K562 (cell line): ENCODE measurements at regions not wholly inside any gene's neighbourhood (a gene's known extent, or its start where the extent isn't known, plus 50 kb on each side); places are given as distances from the start of the nearest gene placed in this dataset.
"Not testable (repeated sequence)": the region's sequence is repeated elsewhere in the genome, so short reads cannot be mapped to it uniquely, and the experiment has no call there.

Source experiments
- CTCF ChIP-seq, 3 experiments: IDR thresholded peaks in 2 of 3; conservative IDR thresholded peaks in 1 of 3; 2 replicates each; pipeline ENCODE4 v1.5.1; 2011 to 2012; ENCODE audit warnings: low read length in 3 of 3, mild to moderate bottlenecking in 3 of 3, control low read depth in 2 of 3, improper control_type of control experiment in 1 of 3, inconsistent platforms in 1 of 3, low read depth in 1 of 3, mixed read lengths in 1 of 3, moderate library complexity in 1 of 3; ENCODE audit not compliant: insufficient read depth in 2 of 3
- E2F6 ChIP-seq, 2 experiments: IDR thresholded peaks; 2 replicates each; pipeline ENCODE4 v1.6.1; 2011; ENCODE audit warnings: borderline replicate concordance in 1 of 2, control low read depth in 1 of 2, low read depth in 1 of 2, low read length in 1 of 2, mild to moderate bottlenecking in 1 of 2, mixed read lengths in 1 of 2, moderate library complexity in 1 of 2; ENCODE audit not compliant: insufficient read depth in 1 of 2, insufficient read length in 1 of 2, poor library complexity in 1 of 2, severe bottlenecking in 1 of 2; ENCODE audit errors: extremely low read depth in 1 of 2
- LARP7 ChIP-seq: fragments of 450-650 bp; IDR thresholded peaks from 2 replicates; pipeline ENCODE4 v1.6.1; 2016
- PCBP2 ChIP-seq: fragments of 200-400 bp; formaldehyde crosslinking; IDR thresholded peaks from 2 replicates; pipeline ENCODE4 v1.6.1; 2018; ENCODE audit warnings: low read length, low read depth, mild to moderate bottlenecking, moderate library complexity; ENCODE audit not compliant: poor library complexity, severe bottlenecking
- PHF21A ChIP-seq: fragments of 450-650 bp; IDR thresholded peaks from 2 replicates; pipeline ENCODE4 v1.6.1; 2017; ENCODE audit warnings: low read depth, borderline replicate concordance
- POLR2A ChIP-seq: fragments of 450-650 bp; conservative IDR thresholded peaks from 2 replicates; pipeline ENCODE4 v1.6.1; 2016
- SREBF1 ChIP-seq: fragments of 150-350 bp; IDR thresholded peaks from 2 replicates; pipeline ENCODE4 v1.6.1; 2014; ENCODE audit warnings: antibody characterized with exemption, low read depth, low read length, borderline replicate concordance
- TF ChIP-seq, protein P1 (sequence below): sonication (generic); formaldehyde crosslinking; IDR thresholded peaks from 2 replicates; pipeline ENCODE4 v1.9.0; 2022; ENCODE audit warnings: mild to moderate bottlenecking, missing genetic modification reagents

DNA sequence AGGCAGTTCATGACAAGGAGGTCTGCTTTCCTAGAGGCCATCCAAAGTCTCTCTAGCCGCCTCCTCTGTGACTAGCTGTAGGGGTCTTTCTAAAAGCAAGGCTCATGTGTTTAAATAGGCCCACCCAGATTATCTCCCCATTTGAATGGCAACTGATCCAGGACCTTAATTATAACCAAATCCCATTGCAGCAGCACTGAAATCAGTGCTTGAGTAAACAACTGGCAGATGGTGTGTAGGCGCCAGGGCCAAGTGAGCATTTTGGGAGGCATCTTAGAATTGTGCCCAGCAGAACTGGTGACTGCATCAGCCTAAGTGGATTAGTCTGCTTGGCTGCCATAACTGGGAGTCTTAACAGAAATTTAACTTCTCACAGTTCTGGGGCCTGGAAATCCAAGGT is 77.8 kb downstream of the ATP6V0E2 start:
- TF ChIP-seq POLR2A; E2F6 (IDR thresholded peaks at IDR 0.05; ENCODE audit: borderline replicate concordance in 1 of 2, extremely low read depth in 1 of 2, insufficient read depth in 1 of 2, insufficient read length in 1 of 2, low read depth in 1 of 2, low read length in 1 of 2, poor library complexity in 1 of 2, severe bottlenecking in 1 of 2); LARP7; CTCF (IDR thresholded peaks at IDR 0.05 in 2 of 3, conservative IDR thresholded peaks at IDR 0.05 in 1 of 3; ENCODE audit: insufficient read depth in 2 of 3, low read depth in 1 of 3, low read length in 3 of 3); PCBP2; PHF21A; SREBF1: not testable (repeated sequence)
- TF ChIP-seq, protein P1, sequence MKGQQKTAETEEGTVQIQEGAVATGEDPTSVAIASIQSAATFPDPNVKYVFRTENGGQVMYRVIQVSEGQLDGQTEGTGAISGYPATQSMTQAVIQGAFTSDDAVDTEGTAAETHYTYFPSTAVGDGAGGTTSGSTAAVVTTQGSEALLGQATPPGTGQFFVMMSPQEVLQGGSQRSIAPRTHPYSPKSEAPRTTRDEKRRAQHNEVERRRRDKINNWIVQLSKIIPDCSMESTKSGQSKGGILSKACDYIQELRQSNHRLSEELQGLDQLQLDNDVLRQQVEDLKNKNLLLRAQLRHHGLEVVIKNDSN (CRISPR knock-in tag): not testable (repeated sequence)
